ENCODE measurements at regions not wholly inside any gene's neighbourhood (a gene's known extent, or its start where the extent isn't known, plus 50 kb on each side); places are given as distances from the start of the nearest gene placed in this dataset.

GRCh38 chr4:58456727-58457384 is 1346.7 kb upstream of the IGFBP7 start:
- no peak for TF ChIP-seq CTCF (conservative IDR thresholded peaks at IDR 0.05)
- TF ChIP-seq ZFX (IDR thresholded peaks at IDR 0.05): no peak
- no peak overlapping the region for H3K27ac ChIP-seq

GRCh38 chr4:58453956-58454355 is 1343.8 kb upstream of the IGFBP7 start:
- TF ChIP-seq ZFX (IDR thresholded peaks at IDR 0.05): no peak
- TF ChIP-seq CTCF (conservative IDR thresholded peaks at IDR 0.05): no peak
- no peak overlapping the region for H3K27ac ChIP-seq

- no peak overlapping the region for H3K27ac ChIP-seq
- TF ChIP-seq CTCF (conservative IDR thresholded peaks at IDR 0.05): no peak
- TF ChIP-seq ZFX (IDR thresholded peaks at IDR 0.05): no peak
Observed at GRCh38 chr4:58451707-58452106, 1341.5 kb upstream of the IGFBP7 start.

GRCh38 chr4:58435871-58436270 is 1325.7 kb upstream of the IGFBP7 start:
- TF ChIP-seq CTCF (conservative IDR thresholded peaks at IDR 0.05): no peak
- no peak for TF ChIP-seq ZFX (IDR thresholded peaks at IDR 0.05)

GRCh38 chr4:58413849-58414248 is 1303.7 kb upstream of the IGFBP7 start:
- TF ChIP-seq CTCF (conservative IDR thresholded peaks at IDR 0.05) (no peak), ZFX (IDR thresholded peaks at IDR 0.05) (no peak)

More at GRCh38 chr4:58435871-58436270, 1325.7 kb upstream of the IGFBP7 start:
- H3K27ac ChIP-seq: no peak overlapping the region

GRCh38 chr4:58411904-58412303 is 1301.7 kb upstream of the IGFBP7 start:
- H3K27ac ChIP-seq: no peak overlapping the region
- TF ChIP-seq ZFX (IDR thresholded peaks at IDR 0.05) (no peak), CTCF (conservative IDR thresholded peaks at IDR 0.05) (no peak)

More at GRCh38 chr4:58413849-58414248, 1303.7 kb upstream of the IGFBP7 start:
- H3K27ac ChIP-seq: no peak overlapping the region

- TF ChIP-seq CTCF (conservative IDR thresholded peaks at IDR 0.05): no peak
- no peak for TF ChIP-seq ZFX (IDR thresholded peaks at IDR 0.05)
- no peak overlapping the region for H3K27ac ChIP-seq
Observed at GRCh38 chr4:58406762-58407161, 1296.6 kb upstream of the IGFBP7 start.
